Stimulated activated effector memory CD8-positive, alpha-beta T cell treated with anti-CD3 and anti-CD28 coated beads, Interleukin-12 subunit alpha, Interleukin-12 subunit beta, amount 100 ng/mL, for 72 hours (primary cell): ENCODE measurements at regions not wholly inside any gene's neighbourhood (a gene's known extent, or its start where the extent isn't known, plus 50 kb on each side); places are given as distances from the start of the nearest gene placed in this dataset.
A peak's percentile ranks its signal among the peaks of the same experiment; 100 is the strongest.

Experiments used
- ATAC-seq: fragments of 150-1000 bp; cut with Tn5 transposase; 2 replicates; pipeline ENCODE4 v1.10.0; 2021
- DNase-seq, 2 donors: peaks; one replicate each; pipeline ENCODE4 v3.0.0; 2021 to 2022; ENCODE audit warnings: low spot score in 2 of 2
- H3K27ac Mint-ChIP-seq: one replicate; pipeline ENCODE4 v1.8.0; 2022; ENCODE audit warnings: mild to moderate bottlenecking, mixed read lengths
- H3K36me3 Mint-ChIP-seq: one replicate; pipeline ENCODE4 v1.8.0; 2022; ENCODE audit warnings: mild to moderate bottlenecking, mixed read lengths
- H3K4me1 Mint-ChIP-seq: one replicate; pipeline ENCODE4 v1.8.0; 2022; ENCODE audit warnings: mixed read lengths
- H3K4me3 Mint-ChIP-seq: one replicate; pipeline ENCODE4 v1.8.0; 2022; ENCODE audit warnings: mild to moderate bottlenecking, mixed read lengths
- H3K9me3 Mint-ChIP-seq: one replicate; pipeline ENCODE4 v1.8.0; 2022; ENCODE audit warnings: mixed read lengths

DNA sequence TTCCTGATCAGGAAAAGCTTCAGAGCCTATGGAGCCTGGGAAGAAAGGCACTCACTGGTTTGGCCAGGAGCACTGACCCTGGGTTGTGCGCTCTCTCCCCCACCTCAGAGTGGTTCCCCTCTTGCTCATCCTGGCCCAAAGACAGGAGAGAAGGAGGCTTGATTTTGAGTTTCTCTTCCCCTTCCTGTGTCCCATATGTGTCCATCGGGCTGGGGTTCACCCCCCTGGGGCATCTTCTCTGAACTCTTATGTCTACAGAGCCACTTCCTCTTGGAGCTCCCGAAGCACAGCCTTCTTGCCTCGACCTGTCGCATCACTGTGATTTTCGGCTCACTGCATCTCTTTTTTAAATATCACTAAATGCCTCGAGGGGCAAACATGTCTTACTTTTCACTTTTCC lies 692.3 kb downstream of the RNF144A start:
- no peaks in the 10 kb centered on the region for H3K36me3 Mint-ChIP-seq
- H3K27ac Mint-ChIP-seq: peak overlapping the region; percentile 46
- H3K4me3 Mint-ChIP-seq: no peak overlapping the region
- ATAC-seq (no peak), DNase-seq (no peak)
- peaks cover 34% of the 10 kb centered on the region for H3K4me1 Mint-ChIP-seq
- no peaks in the 10 kb centered on the region for H3K9me3 Mint-ChIP-seq

GRCh38 chr2:7609974-7610373 lies 692.8 kb downstream of the RNF144A start:
- DNase-seq (no peak), ATAC-seq (no peak)
- no peak overlapping the region for H3K4me3 Mint-ChIP-seq
- H3K9me3 Mint-ChIP-seq: no peaks in the 10 kb centered on the region
- no peaks in the 10 kb centered on the region for H3K36me3 Mint-ChIP-seq
- H3K27ac Mint-ChIP-seq: peak overlapping the region; percentile 46
- H3K4me1 Mint-ChIP-seq: peaks cover 34% of the 10 kb centered on the region

DNA sequence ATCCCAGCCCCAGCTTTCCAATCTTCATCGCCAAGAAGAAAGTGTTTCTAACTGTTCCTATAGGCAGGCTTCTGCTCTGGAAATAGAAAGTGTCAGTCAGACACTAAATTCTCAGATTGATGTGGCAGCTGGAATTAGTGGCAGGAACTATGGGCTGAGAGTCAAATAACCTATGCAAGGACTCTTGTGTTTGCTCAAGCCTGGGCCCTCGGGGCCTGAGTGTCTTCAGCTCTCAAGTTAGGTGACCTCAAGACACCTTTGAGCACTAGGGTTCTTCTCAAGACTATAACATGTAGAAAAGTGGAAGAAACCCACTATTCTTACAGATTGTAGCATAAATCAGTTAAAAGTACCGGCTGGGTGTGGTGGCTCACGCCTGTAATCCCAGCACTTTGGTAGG lies 694.5 kb downstream of the RNF144A start:
- Mint-ChIP-seq H3K36me3 (no peaks in the 10 kb centered on the region), H3K4me1 (peaks cover 34% of the 10 kb centered on the region), H3K27ac (no peak overlapping the region), H3K4me3 (no peak overlapping the region), H3K9me3 (no peaks in the 10 kb centered on the region)
- no peak for ATAC-seq
- no peak for DNase-seq

GRCh38 chr2:7612969-7613368 lies 695.8 kb downstream of the RNF144A start:
- no peak for DNase-seq
- ATAC-seq: no peak
- Mint-ChIP-seq H3K4me1 (peaks cover 24% of the 10 kb centered on the region), H3K9me3 (no peaks in the 10 kb centered on the region), H3K27ac (no peak overlapping the region), H3K4me3 (no peak overlapping the region), H3K36me3 (no peaks in the 10 kb centered on the region)

- Mint-ChIP-seq H3K27ac (no peak overlapping the region), H3K36me3 (no peaks in the 10 kb centered on the region), H3K9me3 (no peaks in the 10 kb centered on the region), H3K4me3 (no peak overlapping the region), H3K4me1 (peaks cover 19% of the 10 kb centered on the region)
- no peak for ATAC-seq
- DNase-seq: no peak
Measured at GRCh38 chr2:7613831-7614230, 696.6 kb downstream of the RNF144A start.

DNA sequence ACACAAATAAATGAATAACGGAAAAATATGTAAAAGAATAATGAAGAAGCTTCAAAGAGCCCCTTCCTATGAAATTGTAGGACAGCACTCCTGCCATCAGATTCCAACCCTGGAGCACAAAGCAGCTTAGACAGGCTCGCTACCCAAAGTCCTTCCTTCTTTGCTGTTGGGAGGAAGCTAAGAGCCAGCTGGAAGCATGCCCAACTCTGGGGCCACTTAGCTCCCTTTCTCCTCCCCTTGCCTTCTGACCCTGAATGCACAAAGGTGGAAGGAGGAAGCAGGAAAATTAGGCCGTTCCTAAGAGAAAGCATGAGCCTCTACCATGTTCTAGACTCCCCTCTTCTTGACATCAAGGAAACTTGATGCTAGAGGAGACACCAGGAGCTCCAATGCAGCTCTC lies 700.8 kb downstream of the RNF144A start:
- Mint-ChIP-seq H3K9me3 (peaks cover 4% of the 10 kb centered on the region), H3K4me3 (no peak overlapping the region), H3K27ac (no peak overlapping the region), H3K4me1 (peaks cover 15% of the 10 kb centered on the region), H3K36me3 (no peaks in the 10 kb centered on the region)
- DNase-seq (no peak), ATAC-seq (no peak)

DNA sequence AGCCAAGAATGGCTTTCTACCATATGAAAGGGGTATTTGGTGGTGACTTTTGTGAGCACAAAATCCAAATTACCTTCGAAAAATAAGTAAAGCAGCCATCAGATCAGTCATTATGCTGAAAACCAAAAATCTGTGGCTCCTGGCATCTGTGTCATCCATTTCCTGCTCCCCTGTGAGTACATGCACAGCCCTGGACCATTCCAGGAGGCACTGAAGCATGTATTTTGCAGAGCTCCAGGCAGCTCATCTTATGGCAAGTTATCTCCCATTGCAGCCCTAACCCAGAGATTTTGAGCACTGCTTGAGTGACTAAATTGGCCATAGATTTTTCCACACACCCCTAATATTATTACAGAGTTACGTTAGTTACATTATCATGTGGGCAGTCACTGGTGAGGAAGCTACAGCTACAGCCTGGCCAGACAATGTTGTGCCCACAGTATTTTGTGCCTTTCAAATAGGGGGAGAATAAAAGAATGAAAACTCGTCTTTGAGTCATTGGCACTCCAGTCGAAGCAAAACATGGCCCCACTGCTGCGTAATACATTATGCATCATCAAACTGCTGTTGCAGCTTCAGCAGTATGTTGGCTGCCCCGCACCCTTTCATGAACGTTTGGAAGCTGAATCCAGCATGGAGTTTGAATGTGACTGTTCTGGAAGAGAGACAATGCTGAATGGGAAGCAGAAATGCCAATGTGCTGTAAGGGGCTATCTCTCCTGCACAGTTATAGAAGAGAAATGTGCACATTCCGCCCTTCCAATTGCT lies 702.2 kb downstream of the RNF144A start:
- H3K4me3 Mint-ChIP-seq: no peak overlapping the region
- peaks cover 15% of the 10 kb centered on the region for H3K4me1 Mint-ChIP-seq
- DNase-seq (no peak), ATAC-seq (no peak)
- no peak overlapping the region for H3K27ac Mint-ChIP-seq
- no peaks in the 10 kb centered on the region for H3K36me3 Mint-ChIP-seq
- peaks cover 4% of the 10 kb centered on the region for H3K9me3 Mint-ChIP-seq

DNA sequence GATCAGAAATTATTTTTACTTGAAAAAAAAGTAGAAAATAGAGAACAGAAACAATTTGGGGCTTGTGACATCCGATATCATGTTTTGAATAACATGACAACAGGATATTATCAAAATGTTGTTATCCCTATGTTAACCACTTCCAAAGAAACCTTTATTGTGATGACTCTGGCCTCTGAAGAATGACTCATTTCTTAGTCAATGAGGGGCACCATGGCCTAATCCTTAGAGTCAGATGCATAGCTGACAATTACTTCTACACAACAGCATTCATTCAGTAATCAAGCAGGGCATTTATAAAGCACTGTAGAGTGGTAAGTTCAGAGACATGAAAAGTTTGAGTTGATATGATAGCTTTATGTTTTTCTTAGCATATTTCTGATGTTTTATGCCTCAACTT lies 703.0 kb downstream of the RNF144A start:
- Mint-ChIP-seq H3K9me3 (peaks cover 4% of the 10 kb centered on the region), H3K27ac (no peak overlapping the region), H3K4me1 (peaks cover 15% of the 10 kb centered on the region), H3K36me3 (no peaks in the 10 kb centered on the region), H3K4me3 (no peak overlapping the region)
- ATAC-seq (peak; percentile 88), DNase-seq (no peak)

DNA sequence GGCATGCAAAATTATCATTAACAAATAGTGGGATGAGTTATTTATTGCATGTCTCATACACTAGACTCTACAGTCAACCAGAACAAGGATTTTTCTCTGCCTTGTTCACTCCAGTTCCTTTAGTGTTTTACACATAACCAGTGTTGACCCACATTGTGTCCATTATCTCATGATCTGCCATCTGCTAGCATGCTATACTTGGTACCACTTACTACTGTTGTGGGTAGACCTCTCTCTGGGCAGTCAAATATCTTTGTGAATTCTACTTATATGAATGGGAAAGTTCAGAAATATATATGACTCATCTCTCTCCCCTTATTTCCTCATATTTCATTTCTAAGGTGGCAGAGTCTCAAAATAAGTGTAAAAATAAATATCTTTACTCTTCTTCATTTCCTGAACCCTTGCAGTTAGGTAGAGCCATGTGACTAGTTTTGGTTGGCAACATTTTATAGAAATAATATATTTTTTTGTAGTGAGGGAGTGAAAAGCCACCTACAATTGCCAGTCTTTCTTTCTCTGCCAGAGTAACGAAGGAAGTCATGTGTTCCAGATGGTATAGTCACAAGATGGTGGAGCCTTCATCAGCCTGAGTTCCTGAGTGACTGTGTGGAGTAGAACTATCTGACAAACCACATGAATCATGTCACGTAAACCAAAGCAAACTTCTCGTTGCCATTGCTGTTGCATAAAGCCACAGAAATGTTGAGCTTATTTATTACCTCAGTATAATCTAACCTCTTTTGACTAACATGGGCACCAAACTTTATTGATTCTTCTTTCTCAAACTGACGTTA lies 704.0 kb downstream of the RNF144A start:
- H3K27ac Mint-ChIP-seq: no peak overlapping the region
- DNase-seq (no peak), ATAC-seq (peak; percentile 55)
- peaks cover 15% of the 10 kb centered on the region for H3K4me1 Mint-ChIP-seq
- H3K9me3 Mint-ChIP-seq: peaks cover 4% of the 10 kb centered on the region
- no peak overlapping the region for H3K4me3 Mint-ChIP-seq
- no peaks in the 10 kb centered on the region for H3K36me3 Mint-ChIP-seq

- peaks cover 6% of the 10 kb centered on the region for H3K4me1 Mint-ChIP-seq
- no peaks in the 10 kb centered on the region for H3K36me3 Mint-ChIP-seq
- H3K27ac Mint-ChIP-seq: no peak overlapping the region
- ATAC-seq: no peak
- H3K9me3 Mint-ChIP-seq: peaks cover 4% of the 10 kb centered on the region
- no peak for DNase-seq
- H3K4me3 Mint-ChIP-seq: no peak overlapping the region
Measured at GRCh38 chr2:7625392-7626138, 708.4 kb downstream of the RNF144A start.

GRCh38 chr2:7626139-7626537 lies 708.9 kb downstream of the RNF144A start:
- Mint-ChIP-seq H3K4me1 (peaks cover 6% of the 10 kb centered on the region), H3K4me3 (no peak overlapping the region), H3K27ac (no peak overlapping the region), H3K9me3 (peaks cover 4% of the 10 kb centered on the region), H3K36me3 (no peaks in the 10 kb centered on the region)
- DNase-seq (no peak), ATAC-seq (no peak)

DNA sequence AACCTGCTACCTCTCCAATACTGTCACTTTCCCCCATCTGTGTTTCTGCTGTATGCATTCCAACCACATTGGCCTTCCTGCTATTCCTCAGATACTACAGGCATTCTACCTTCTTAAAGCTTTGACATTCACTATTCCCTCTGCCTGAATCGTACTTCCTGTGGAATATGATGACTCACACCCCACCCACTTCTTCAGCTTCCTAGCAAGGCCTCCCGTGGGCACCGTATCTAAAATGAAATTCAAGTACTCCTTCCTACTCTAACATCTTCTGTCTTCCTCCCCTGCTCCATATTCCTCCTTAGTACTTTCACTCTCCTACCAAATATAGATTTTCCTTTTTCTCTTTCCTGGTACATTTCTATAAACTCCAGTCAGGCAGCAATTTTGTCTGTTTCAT lies 710.4 kb downstream of the RNF144A start:
- no peak overlapping the region for H3K27ac Mint-ChIP-seq
- DNase-seq (no peak), ATAC-seq (no peak)
- no peak overlapping the region for H3K4me3 Mint-ChIP-seq
- H3K36me3 Mint-ChIP-seq: no peaks in the 10 kb centered on the region
- H3K4me1 Mint-ChIP-seq: no peaks in the 10 kb centered on the region
- no peaks in the 10 kb centered on the region for H3K9me3 Mint-ChIP-seq

DNA sequence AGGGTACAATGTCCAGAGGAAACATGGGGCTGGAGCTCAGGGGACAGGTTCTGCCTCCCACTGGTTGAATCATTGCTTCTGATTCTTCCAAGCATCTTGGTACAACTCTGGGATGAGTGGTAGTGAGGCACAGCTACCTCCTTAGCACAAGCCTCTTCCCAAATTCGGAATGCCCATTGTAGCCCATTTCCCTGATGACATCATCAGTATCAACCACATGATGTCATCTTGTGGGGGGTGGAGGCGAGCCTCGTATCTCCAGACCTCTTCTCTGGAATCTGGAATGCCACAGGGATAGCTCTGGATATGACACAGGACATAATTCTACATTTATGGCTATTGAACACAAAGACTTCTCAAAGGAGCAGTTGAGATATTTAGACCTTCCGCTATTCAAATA lies 715.2 kb downstream of the RNF144A start:
- Mint-ChIP-seq H3K27ac (no peak overlapping the region), H3K4me3 (no peak overlapping the region), H3K9me3 (no peaks in the 10 kb centered on the region), H3K36me3 (no peaks in the 10 kb centered on the region), H3K4me1 (no peaks in the 10 kb centered on the region)
- no peak for ATAC-seq
- DNase-seq: no peak

DNA sequence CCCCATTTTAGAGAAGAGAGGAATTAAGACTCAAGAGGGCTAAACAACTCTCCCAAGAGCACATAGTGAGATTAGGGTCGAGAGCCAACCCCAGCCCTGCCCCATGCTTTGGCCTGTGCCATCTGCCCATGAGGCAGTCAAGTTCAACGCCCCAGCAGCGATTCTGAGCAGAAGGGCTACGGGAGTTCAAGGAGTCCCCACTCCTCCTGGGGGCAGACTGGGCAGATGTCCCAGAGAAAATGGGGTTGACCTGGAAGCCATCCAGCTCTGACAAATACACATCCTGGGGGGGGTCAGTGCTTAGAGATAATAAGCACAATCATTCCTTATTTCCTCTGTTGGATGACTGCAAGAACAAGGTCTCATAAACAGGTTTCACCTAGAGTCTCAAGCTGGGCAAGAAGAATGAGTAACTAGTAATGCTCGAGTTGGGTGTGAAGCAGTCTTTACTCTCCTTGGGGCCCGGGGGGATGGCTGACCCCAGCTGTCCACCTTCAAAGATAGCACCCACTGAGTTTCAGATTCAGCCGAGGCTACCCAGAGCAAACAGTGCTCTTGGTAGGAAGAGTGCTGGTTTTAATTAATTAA lies 716.4 kb downstream of the RNF144A start:
- Mint-ChIP-seq H3K36me3 (no peaks in the 10 kb centered on the region), H3K9me3 (no peaks in the 10 kb centered on the region), H3K27ac (no peak overlapping the region), H3K4me1 (no peaks in the 10 kb centered on the region), H3K4me3 (no peak overlapping the region)
- DNase-seq (no peak), ATAC-seq (no peak)

GRCh38 chr2:7634409-7634808 lies 717.2 kb downstream of the RNF144A start:
- no peak overlapping the region for H3K27ac Mint-ChIP-seq
- H3K4me1 Mint-ChIP-seq: no peaks in the 10 kb centered on the region
- H3K36me3 Mint-ChIP-seq: no peaks in the 10 kb centered on the region
- no peak overlapping the region for H3K4me3 Mint-ChIP-seq
- ATAC-seq (no peak), DNase-seq (no peak)
- H3K9me3 Mint-ChIP-seq: no peaks in the 10 kb centered on the region
